Transverse colon (tissue), 4 donors: ENCODE measurements at regions not wholly inside any gene's neighbourhood (a gene's known extent, or its start where the extent isn't known, plus 50 kb on each side); places are given as distances from the start of the nearest gene placed in this dataset.

Source experiments
- DNase-seq: peaks from one replicate; pipeline ENCODE4 v3.0.0-alpha.2; 2019
- H3K27ac ChIP-seq, 4 donors: fragments of 200-600 bp; sonication (generic); 2 replicates each; pipeline ENCODE4 v1.5.1; 2016 to 2018; ENCODE audit warnings: inconsistent platforms in 4 of 4
- H3K27me3 ChIP-seq: fragments of 200-600 bp; sonication (generic); 2 replicates; pipeline ENCODE4 v1.5.1; 2017; ENCODE audit warnings: inconsistent platforms
- H3K36me3 ChIP-seq, 4 donors: fragments of 200-600 bp; sonication (generic); 2 replicates each; pipeline ENCODE4 v1.5.1; 2017 to 2019; ENCODE audit warnings: inconsistent platforms in 4 of 4
- H3K4me1 ChIP-seq, 4 donors: fragments of 200-600 bp; sonication (generic); 2 replicates each; pipeline ENCODE4 v1.5.1; 2017 to 2020; ENCODE audit warnings: inconsistent platforms in 4 of 4
- H3K4me3 ChIP-seq, 4 donors: fragments of 200-600 bp; sonication (generic); 1 replicate in 1 of 4; 2 replicates in 3 of 4; pipeline versions ENCODE4 v1.5.1 to v1.6.1; 2017 to 2019; ENCODE audit warnings: inconsistent platforms in 4 of 4
- H3K9me3 ChIP-seq, 2 donors: fragments of 200-600 bp; sonication (generic); 2 replicates each; pipeline ENCODE4 v1.5.1; 2017 to 2019; ENCODE audit warnings: inconsistent platforms in 2 of 2
- CTCF ChIP-seq, 5 experiments: fragments of 200-600 bp in 3 of 5; fragments of 450-650 bp in 2 of 5; sonication (generic) in 3 of 5; IDR thresholded peaks; 1 replicate in 2 of 5; 2 replicates in 3 of 5; pipeline ENCODE4 v1.5.1; 2016 to 2017; ENCODE audit warnings: antibody characterized with exemption in 5 of 5, inconsistent platforms in 3 of 5, mild to moderate bottlenecking in 2 of 5, moderate library complexity in 1 of 5
- EP300 ChIP-seq: sonication (generic); formaldehyde crosslinking; IDR thresholded peaks from one replicate; pipeline ENCODE4 v1.6.1; 2017; ENCODE audit warnings: antibody characterized with exemption, low read depth
- POLR2A ChIP-seq: fragments of 450-650 bp; IDR thresholded peaks from one replicate; pipeline ENCODE4 v1.6.1; 2016; ENCODE audit warnings: antibody characterized with exemption, mild to moderate bottlenecking, moderate library complexity
- POLR2AphosphoS5 ChIP-seq, 3 donors: sonication (generic); formaldehyde crosslinking; IDR thresholded peaks; one replicate each; pipeline ENCODE4 v1.6.1; 2016; ENCODE audit warnings: antibody characterized with exemption in 3 of 3
- WGBS, 2 donors: methylation state at CpG; one replicate each; pipeline ENCODE4 v1.1.5; 2018; ENCODE audit warnings: low coverage in 1 of 2; 5-methylcytosine and 5-hydroxymethylcytosine counted together
- in situ Hi-C, 4 donors: fragments of 200-750 bp; cut with MboI; loops; one replicate each; pipeline versions ENCODE4 v1.15.0 to v1.15.1; 2017; ENCODE audit warnings: low sequenced_read_pairs in 3 of 4, low pct_ligation_motif_present in 1 of 4, low pct_unique_long_range_greater_than_20kb in 1 of 4
- intact Hi-C: fragments of 100-400 bp; cut with DNase I; formaldehyde crosslinking; loops from one replicate; pipeline ENCODE4 v1.15.1; 2023; ENCODE audit warnings: low total_unique reads

GRCh38 chr2:150931451-150931850 is 330.2 kb downstream of the RBM43 start:
- no peaks in the 10 kb centered on the region for H3K27me3 ChIP-seq
- intact Hi-C loops (no loop called here), in situ Hi-C loops (no loop called here)
- no peaks in the 10 kb centered on the region for H3K4me1 ChIP-seq
- WGBS, 2 donors = 90 to 95% methylated on average over 3 of the region's 3 CpGs
- H3K36me3 ChIP-seq = no peaks in the 10 kb centered on the region
- H3K4me3 ChIP-seq = no peak overlapping the region
- no peaks in the 10 kb centered on the region for H3K9me3 ChIP-seq
- DNase-seq = no peak
- no peak for TF ChIP-seq POLR2AphosphoS5 (IDR thresholded peaks at IDR 0.05)
- TF ChIP-seq POLR2A = no peak
- no peak for TF ChIP-seq CTCF (IDR thresholded peaks at IDR 0.05)
- no peak for TF ChIP-seq EP300
- H3K27ac ChIP-seq = no peak overlapping the region

GRCh38 chr2:150925611-150926010 is 336.1 kb downstream of the RBM43 start:
- intact Hi-C loops = no loop called here
- no peaks in the 10 kb centered on the region for H3K9me3 ChIP-seq
- TF ChIP-seq POLR2AphosphoS5 (IDR thresholded peaks at IDR 0.05) (no peak), EP300 (no peak)
- no peak overlapping the region for H3K4me3 ChIP-seq
- H3K27me3 ChIP-seq = no peaks in the 10 kb centered on the region
- no peaks in the 10 kb centered on the region for H3K36me3 ChIP-seq
- in situ Hi-C loops = no loop called here
- no peaks in the 10 kb centered on the region for H3K4me1 ChIP-seq
- H3K27ac ChIP-seq = no peak overlapping the region
- DNase-seq = no peak

- Histone ChIP-seq H3K27me3 (no peaks in the 10 kb centered on the region), H3K27ac (no peak overlapping the region), H3K4me1 (no peaks in the 10 kb centered on the region), H3K36me3 (no peaks in the 10 kb centered on the region), H3K4me3 (no peak overlapping the region), H3K9me3 (no peaks in the 10 kb centered on the region)
- no peak for DNase-seq
- intact Hi-C loops (no loop called here), in situ Hi-C loops (no loop called here)
- 54 to 57% methylated on average over 4 to 5 of the region's 5 CpGs for WGBS, 2 donors
- TF ChIP-seq EP300 = no peak
Measured at GRCh38 chr2:150924878-150925277, 336.8 kb downstream of the RBM43 start.

GRCh38 chr2:150919901-150920300 is 341.8 kb downstream of the RBM43 start:
- Histone ChIP-seq H3K9me3 (no peaks in the 10 kb centered on the region), H3K4me3 (no peak overlapping the region), H3K27ac (no peak overlapping the region), H3K4me1 (no peaks in the 10 kb centered on the region), H3K36me3 (no peaks in the 10 kb centered on the region), H3K27me3 (no peaks in the 10 kb centered on the region)
- intact Hi-C loops = no loop called here
- no peak for DNase-seq
- TF ChIP-seq POLR2AphosphoS5 (IDR thresholded peaks at IDR 0.05) (no peak), CTCF (IDR thresholded peaks at IDR 0.05) (no peak), EP300 (no peak), POLR2A (no peak)
- 75 to 92% methylated on average over 3 to 5 of the region's 5 CpGs for WGBS, 2 donors
- in situ Hi-C loops = no loop called here

GRCh38 chr2:150917961-150918713 is 343.5 kb downstream of the RBM43 start:
- DNase-seq = no peak
- Histone ChIP-seq H3K9me3 (no peaks in the 10 kb centered on the region), H3K4me3 (no peak overlapping the region), H3K4me1 (no peaks in the 10 kb centered on the region), H3K36me3 (no peaks in the 10 kb centered on the region), H3K27me3 (no peaks in the 10 kb centered on the region), H3K27ac (no peak overlapping the region)
- 78 to 80% methylated on average over 7 of the region's 7 CpGs for WGBS, 2 donors
- intact Hi-C loops (no loop called here), in situ Hi-C loops (no loop called here)
- TF ChIP-seq POLR2A (no peak), POLR2AphosphoS5 (IDR thresholded peaks at IDR 0.05) (peak in 2 of 3 donors; percentile 8 to 55)
